OCI-LY1 (cell line): ENCODE measurements at regions not wholly inside any gene's neighbourhood (a gene's known extent, or its start where the extent isn't known, plus 50 kb on each side); places are given as distances from the start of the nearest gene placed in this dataset.

Source experiments
- H2AFZ ChIP-seq: fragments of 200-600 bp; sonication (generic), shearing (Covaris generic); 2 replicates; pipeline ENCODE4 v1.6.0; 2014; ENCODE audit warnings: antibody characterized with exemption, mild to moderate bottlenecking, low read length
- H3F3A ChIP-seq: fragments of 200-600 bp; sonication (generic), shearing (Covaris generic); 2 replicates; pipeline ENCODE4 v1.6.0; 2014; ENCODE audit warnings: mild to moderate bottlenecking, antibody characterized with exemption, low read length, moderate library complexity; ENCODE audit not compliant: insufficient read depth
- H3K27ac ChIP-seq: fragments of 200-600 bp; sonication (generic); 2 replicates; pipeline ENCODE4 v1.5.1; 2014; ENCODE audit warnings: low read length, mixed run types, mild to moderate bottlenecking, low read depth; ENCODE audit not compliant: poor library complexity, severe bottlenecking
- H3K27me3 ChIP-seq: fragments of 200-600 bp; sonication (generic); 2 replicates; pipeline ENCODE4 v1.6.0; 2014; ENCODE audit warnings: antibody characterized with exemption, mild to moderate bottlenecking, low read length, moderate library complexity; ENCODE audit not compliant: insufficient read depth
- H3K36me3 ChIP-seq: fragments of 200-600 bp; sonication (generic); 2 replicates; pipeline ENCODE4 v1.6.1; 2014; ENCODE audit warnings: mild to moderate bottlenecking, antibody characterized with exemption, low read length, moderate library complexity, mixed read lengths; ENCODE audit not compliant: insufficient read depth
- H3K4me1 ChIP-seq: fragments of 200-600 bp; sonication (generic); 2 replicates; pipeline ENCODE4 v1.5.1; 2014; ENCODE audit warnings: mild to moderate bottlenecking, low read length, moderate library complexity; ENCODE audit not compliant: insufficient read depth, severe bottlenecking
- H3K4me2 ChIP-seq: fragments of 200-600 bp; sonication (generic), shearing (Covaris generic); 2 replicates; pipeline ENCODE4 v1.6.1; 2014; ENCODE audit warnings: low read length
- H3K4me3 ChIP-seq: fragments of 200-600 bp; sonication (generic); 2 replicates; pipeline ENCODE4 v1.5.1; 2014; ENCODE audit warnings: low read length, low read depth, mild to moderate bottlenecking, mixed read lengths; ENCODE audit not compliant: poor library complexity, severe bottlenecking
- H3K79me2 ChIP-seq: fragments of 200-600 bp; shearing (Covaris generic); 2 replicates; pipeline ENCODE4 v1.6.1; 2016; ENCODE audit warnings: mixed run types, low read length, mixed read lengths; ENCODE audit not compliant: insufficient read depth
- H3K9ac ChIP-seq: fragments of 200-600 bp; sonication (generic), shearing (Covaris generic); 2 replicates; pipeline ENCODE4 v1.6.1; 2014; ENCODE audit warnings: mild to moderate bottlenecking, low read length, mixed read lengths
- H3K9me2 ChIP-seq: fragments of 200-600 bp; sonication (generic), shearing (Covaris generic); 2 replicates; pipeline ENCODE4 v1.6.1; 2014; ENCODE audit warnings: low read depth, mild to moderate bottlenecking, low read length, mixed read lengths
- H3K9me3 ChIP-seq: fragments of 200-600 bp; shearing (Covaris generic); 2 replicates; pipeline ENCODE4 v1.6.1; 2014; ENCODE audit warnings: low read length, mixed read lengths
- H4K20me1 ChIP-seq: fragments of 200-600 bp; sonication (generic), shearing (Covaris generic); 2 replicates; pipeline ENCODE4 v1.6.0; 2016; ENCODE audit warnings: mild to moderate bottlenecking, low read length; ENCODE audit not compliant: insufficient read depth
- EZH2 ChIP-seq: fragments of 200-600 bp; sonication (generic), shearing (Covaris generic); IDR thresholded peaks from 2 replicates; pipeline ENCODE4 v1.8.0; 2017; ENCODE audit warnings: borderline replicate concordance, mixed run types, mild to moderate bottlenecking, antibody characterized with exemption, low read length, moderate library complexity, mixed read lengths
- TF ChIP-seq, protein P1 (sequence below): fragments of 200-600 bp; sonication (generic), shearing (Covaris generic); IDR thresholded peaks from 2 replicates; pipeline ENCODE4 v1.5.1; 2017; ENCODE audit warnings: mild to moderate bottlenecking, antibody characterized with exemption, low read length, moderate library complexity, mixed read lengths

DNA sequence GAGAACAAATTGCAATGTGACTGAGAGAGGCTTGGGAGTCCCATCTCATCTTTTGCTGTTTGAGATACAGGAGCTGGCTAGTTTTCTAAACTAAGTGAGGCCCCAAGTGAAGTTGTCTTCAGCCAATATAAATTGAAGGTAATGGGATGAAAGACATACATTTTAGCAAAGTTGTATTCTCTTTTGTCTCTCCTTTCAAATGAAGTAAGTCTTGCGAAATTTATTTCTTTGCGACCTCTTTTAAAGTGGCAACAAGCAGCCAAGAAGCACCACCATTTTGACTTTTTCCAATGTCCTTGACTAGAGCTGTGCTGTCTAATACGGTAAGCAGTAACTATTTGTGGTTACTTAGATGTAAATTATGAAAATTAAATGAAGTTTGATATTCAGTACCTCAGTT, 385.7 kb downstream of the USP25 start:
- Histone ChIP-seq H3K4me3 (no peak overlapping the region), H3K9me3 (no peaks in the 10 kb centered on the region), H2AFZ (no peak overlapping the region), H3K9me2 (no peaks in the 10 kb centered on the region), H3K4me2 (no peak overlapping the region), H4K20me1 (no peaks in the 10 kb centered on the region), H3K27me3 (no peaks in the 10 kb centered on the region), H3F3A (no peaks in the 10 kb centered on the region), H3K9ac (no peak overlapping the region), H3K4me1 (no peaks in the 10 kb centered on the region), H3K36me3 (no peaks in the 10 kb centered on the region), H3K79me2 (no peaks in the 10 kb centered on the region), H3K27ac (no peak overlapping the region)
- TF ChIP-seq EZH2: no peak
- TF ChIP-seq, protein P1, sequence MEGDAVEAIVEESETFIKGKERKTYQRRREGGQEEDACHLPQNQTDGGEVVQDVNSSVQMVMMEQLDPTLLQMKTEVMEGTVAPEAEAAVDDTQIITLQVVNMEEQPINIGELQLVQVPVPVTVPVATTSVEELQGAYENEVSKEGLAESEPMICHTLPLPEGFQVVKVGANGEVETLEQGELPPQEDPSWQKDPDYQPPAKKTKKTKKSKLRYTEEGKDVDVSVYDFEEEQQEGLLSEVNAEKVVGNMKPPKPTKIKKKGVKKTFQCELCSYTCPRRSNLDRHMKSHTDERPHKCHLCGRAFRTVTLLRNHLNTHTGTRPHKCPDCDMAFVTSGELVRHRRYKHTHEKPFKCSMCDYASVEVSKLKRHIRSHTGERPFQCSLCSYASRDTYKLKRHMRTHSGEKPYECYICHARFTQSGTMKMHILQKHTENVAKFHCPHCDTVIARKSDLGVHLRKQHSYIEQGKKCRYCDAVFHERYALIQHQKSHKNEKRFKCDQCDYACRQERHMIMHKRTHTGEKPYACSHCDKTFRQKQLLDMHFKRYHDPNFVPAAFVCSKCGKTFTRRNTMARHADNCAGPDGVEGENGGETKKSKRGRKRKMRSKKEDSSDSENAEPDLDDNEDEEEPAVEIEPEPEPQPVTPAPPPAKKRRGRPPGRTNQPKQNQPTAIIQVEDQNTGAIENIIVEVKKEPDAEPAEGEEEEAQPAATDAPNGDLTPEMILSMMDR: no peak

DNA sequence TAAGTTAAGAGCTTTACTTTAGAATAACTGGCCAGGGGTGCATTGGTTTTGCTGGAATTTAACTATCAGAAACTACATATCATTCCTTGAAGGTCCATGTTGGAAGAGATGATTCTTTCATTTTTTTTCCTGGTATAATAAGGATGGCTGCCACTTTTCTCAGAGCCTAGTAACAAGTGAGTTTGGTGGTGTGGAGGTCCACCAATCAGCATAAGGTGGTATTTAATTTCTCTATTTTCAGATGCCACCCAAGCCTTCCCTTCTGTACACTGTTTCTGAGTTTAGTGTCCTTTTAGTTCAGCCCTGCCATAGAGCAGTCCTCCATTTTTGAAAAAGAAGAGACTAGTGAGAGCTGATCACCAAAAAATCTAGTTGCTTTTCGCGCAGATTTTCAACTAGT, 386.3 kb downstream of the USP25 start:
- TF ChIP-seq EZH2: no peak
- TF ChIP-seq, protein P1: no peak
- H3K27ac ChIP-seq: no peak overlapping the region

DNA sequence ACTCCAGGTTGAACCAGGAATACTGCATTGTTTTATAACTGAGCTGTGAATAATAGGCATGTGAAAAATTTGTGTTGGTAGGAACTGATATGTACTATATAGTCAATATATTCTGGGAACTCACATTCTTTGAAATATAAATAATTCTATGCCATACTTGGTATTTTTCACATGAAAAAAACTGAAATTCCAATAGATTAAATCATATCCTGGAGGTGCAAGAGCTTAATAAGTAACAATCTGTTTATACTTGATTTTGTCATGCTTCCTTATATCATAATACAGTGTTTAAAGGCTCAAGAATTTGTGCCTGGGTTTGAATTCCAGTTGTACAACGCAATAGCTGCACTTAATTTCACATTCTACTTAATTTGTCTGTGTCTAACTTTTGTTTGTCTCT, 387.0 kb downstream of the USP25 start:
- Histone ChIP-seq H3K79me2 (no peaks in the 10 kb centered on the region), H3K4me2 (no peak overlapping the region), H3K36me3 (no peaks in the 10 kb centered on the region), H3K9me3 (no peaks in the 10 kb centered on the region), H3F3A (no peaks in the 10 kb centered on the region), H3K4me1 (no peaks in the 10 kb centered on the region), H3K9me2 (no peaks in the 10 kb centered on the region), H3K9ac (no peak overlapping the region), H3K4me3 (no peak overlapping the region), H2AFZ (no peak overlapping the region), H3K27me3 (no peaks in the 10 kb centered on the region), H3K27ac (no peak overlapping the region), H4K20me1 (no peaks in the 10 kb centered on the region)
- TF ChIP-seq, protein P1: no peak
- TF ChIP-seq EZH2: no peak

More for the DNA sequence above, 386.3 kb downstream of the USP25 start:
- no peaks in the 10 kb centered on the region for H3K36me3 ChIP-seq
- H3K9me3 ChIP-seq: no peaks in the 10 kb centered on the region
- H3K4me2 ChIP-seq: no peak overlapping the region
- no peaks in the 10 kb centered on the region for H3F3A ChIP-seq
- H3K27me3 ChIP-seq: no peaks in the 10 kb centered on the region
- no peaks in the 10 kb centered on the region for H3K4me1 ChIP-seq
- H3K9ac ChIP-seq: no peak overlapping the region
- H3K4me3 ChIP-seq: no peak overlapping the region
- no peak overlapping the region for H2AFZ ChIP-seq
- H4K20me1 ChIP-seq: no peaks in the 10 kb centered on the region
- no peaks in the 10 kb centered on the region for H3K79me2 ChIP-seq
- no peaks in the 10 kb centered on the region for H3K9me2 ChIP-seq
